NCI-H146 (cell line): ENCODE measurements at regions not wholly inside any gene's neighbourhood (a gene's known extent, or its start where the extent isn't known, plus 50 kb on each side); places are given as distances from the start of the nearest gene placed in this dataset.

Experiments
- DNase-seq: peaks from one replicate; lab custom pipeline; 2025; lab: John Stamatoyannopoulos, UW

- no peak for DNase-seq
These were observed 229.3 kb downstream of the MN1 start for GRCh38 chr22:27572278-27572666.

DNA sequence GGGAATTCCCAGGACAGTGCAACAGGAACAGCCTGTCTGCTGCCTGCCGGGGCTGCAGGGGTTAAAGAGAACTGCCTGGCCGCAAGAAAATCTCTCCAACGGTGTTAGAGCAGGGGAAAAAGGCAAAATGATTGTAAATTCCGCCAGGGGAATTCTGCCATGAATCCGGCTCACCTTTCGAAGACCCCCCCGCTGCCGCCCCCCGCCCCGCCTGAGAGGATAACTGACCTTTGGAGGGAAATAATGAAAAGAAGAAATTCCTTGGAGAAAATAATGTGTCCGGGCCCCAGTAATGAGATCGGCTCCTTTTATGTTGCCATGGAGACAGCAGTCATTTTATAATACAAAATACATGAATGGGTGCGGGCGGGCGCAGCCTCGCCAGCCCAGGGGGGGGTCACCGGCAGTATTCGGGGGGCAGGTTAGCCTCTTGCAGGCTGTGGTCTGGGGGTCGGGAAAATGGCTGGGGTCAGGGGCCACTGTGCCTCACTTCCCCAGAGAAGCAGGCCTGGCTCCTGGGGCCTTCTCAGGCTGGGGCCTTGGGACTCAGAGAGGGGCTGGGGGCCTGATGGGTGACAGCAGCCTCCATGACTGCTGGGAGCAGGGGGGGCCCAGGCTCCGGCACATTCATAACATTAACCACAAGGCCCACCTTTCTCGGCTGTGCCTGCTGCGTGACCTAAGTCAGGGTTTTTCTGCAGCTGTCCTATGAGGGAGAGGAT, 228.1 kb downstream of the MN1 start:
- DNase-seq: no peak

- no peak for DNase-seq
These were observed 227.6 kb downstream of the MN1 start for GRCh38 chr22:27574002-27574366.

DNA sequence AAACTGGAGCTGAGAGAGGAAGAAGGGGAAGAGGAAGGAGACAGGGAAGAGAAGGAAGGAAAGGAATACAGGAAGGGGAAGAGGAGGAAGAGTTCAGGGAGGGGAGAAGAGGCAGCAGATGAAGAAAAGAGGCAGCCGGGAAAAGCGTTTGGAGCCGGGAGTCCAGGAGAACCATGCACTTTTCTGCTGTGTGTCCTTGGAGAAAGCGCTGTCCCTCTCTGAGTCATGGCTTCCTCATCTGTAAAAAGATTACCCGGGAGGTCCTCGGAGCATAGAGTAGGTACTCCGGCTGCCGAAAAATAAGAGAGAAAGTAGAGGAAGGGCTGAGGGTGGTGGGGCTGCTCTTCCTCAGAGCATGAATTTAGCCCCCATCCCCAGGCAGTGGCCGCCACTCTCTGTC, 226.9 kb downstream of the MN1 start:
- no peak for DNase-seq

GRCh38 chr22:27575348-27575747, 226.2 kb downstream of the MN1 start:
- no peak for DNase-seq

DNA sequence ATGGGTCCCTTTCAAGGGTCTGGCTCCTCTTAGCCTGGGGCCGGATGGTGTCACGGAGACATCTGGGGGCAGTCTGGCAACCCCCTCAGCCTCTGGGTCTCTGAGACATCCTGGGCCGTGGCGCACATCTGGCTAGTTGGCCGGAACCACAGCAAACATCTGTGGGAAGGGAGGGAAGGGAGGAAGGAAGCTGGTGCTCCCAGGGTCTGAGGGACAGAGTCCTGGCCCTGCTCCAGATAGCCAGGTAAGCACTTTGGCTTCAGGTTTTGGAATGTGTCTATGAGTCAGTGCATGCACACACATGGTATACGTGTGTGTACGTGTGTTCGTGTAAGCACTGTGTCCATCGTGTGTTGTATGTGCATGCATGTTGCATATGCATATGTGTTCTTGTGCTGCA, 225.1 kb downstream of the MN1 start:
- DNase-seq: no peak

DNA sequence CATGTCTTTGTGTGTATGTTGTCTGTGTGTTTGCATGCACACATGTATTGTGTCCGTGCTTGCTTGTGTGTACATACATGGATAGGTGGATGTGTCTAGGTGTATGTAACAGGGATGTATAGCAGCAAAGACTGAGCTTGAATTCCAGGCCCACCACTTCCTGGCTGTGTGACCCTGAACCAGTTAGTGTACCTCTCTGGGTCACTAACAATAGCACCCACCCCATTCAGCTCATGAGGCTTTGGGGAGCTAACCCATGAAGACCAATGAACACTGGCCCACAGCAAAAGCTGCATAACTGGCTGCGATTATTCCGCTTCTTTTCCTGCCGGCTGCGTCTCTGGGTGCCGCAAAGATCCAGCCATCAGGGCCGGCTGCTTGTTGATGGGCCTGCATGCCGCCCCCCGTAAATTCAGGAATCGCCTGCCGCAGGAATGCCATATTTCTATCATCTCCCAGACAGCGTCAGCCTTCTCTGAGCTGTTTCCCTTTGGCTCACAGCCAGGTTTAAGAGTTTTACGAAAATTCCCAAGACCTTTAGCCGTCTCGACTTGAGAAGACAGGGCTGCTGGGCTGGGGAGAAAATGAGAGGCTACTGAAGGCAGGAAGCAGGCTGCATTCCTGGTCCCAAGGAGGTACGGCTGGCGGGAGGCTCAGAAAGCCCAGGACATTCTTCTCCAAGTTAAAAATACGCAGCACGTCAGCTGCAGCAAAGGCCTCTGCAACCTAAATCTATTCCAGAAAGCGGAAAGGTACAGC, 224.6 kb downstream of the MN1 start:
- DNase-seq: no peak

DNA sequence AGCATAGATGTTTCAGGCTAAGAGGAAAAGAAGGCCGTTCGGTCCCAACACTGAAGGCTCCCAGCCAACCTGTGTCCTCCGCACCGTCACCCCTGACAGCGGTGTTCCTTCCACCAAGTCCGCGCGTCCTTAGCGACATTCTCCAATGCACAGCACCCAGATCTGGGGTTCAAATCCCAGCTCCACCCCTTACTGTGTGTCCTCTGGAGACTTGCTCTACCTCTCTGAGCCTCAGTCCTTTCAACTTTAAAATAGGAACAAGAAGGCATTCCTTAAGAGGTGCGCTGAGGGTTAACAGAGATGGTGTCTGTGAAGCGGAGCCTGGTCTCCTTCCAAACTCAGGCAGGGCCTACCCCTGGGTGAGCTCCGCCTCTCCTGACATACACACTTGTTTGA, 224.0 kb downstream of the MN1 start:
- DNase-seq: no peak

DNA sequence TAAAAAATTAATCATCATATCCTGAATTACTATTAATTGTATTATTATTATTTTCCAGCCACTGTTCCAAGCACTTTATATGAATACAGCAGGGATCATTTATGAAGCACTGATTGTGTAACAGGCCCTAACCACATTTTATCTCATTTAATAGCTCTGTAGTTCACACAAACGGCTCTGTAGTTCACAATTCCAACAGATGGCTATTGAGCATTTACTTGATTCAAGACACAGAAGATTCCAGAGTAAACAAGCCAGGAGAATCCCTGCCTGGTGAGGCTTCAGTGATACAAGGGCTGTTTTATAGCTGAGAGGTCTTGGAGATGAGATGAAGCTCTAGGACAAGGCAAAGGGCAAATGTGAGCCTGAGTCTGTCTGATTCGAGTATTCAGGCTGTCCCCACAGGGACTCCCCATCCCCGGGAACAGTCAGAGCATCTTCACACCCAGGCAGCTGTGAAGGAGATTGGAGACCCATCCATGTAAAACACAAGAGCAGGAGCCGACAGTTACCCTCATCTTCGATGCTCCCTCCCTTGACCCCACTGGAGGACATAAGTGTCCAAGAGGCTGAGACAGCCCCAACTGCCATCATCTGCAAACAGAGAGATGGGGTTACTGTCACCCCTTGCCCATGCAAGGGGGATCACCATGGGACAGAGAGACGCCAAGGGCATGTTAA, 222.5 kb downstream of the MN1 start:
- DNase-seq: no peak

- DNase-seq: no peak
These were observed 221.2 kb downstream of the MN1 start for GRCh38 chr22:27580311-27580897.

DNA sequence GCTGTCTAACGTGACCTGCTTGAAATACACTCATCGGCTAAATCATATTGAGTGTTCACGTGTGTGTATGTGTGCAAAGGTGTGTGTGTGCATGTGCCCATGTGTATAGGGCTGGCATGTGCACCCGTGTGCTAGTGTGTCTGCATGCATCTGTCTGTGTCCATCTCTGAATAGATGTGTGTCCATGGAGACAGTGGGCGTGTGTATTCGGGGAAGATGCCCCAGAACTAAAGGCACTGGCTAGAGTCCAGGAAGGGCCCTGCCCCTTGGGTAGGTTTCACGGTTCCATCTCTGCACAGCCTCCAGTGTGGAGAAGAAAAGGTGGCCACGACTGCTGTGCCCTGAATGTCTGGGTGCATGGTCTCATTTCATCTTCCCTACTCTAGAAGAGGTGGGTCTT, 220.3 kb downstream of the MN1 start:
- DNase-seq: no peak

GRCh38 chr22:27581688-27582087, 219.9 kb downstream of the MN1 start:
- DNase-seq: no peak

GRCh38 chr22:27583856-27584255, 217.7 kb downstream of the MN1 start:
- DNase-seq: no peak

DNA sequence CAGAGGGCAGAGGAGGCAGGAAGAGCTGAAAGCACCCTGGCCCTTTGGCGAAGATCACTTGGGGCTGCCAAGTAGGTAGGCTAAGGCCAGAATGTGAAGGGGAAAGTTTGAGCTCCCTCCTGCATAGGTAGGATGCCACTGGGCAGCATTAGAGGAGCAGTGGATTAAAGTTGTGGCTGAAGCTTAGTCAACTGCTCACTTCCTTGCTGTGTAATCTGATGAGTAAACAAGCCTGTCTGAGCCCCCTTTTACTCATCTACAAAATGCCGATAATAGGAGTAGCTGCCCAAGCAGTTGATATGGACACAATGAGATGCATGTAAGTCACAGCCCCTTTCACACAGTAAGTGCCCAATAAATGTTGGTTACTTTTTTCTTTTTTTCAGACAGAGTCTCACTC, 216.4 kb downstream of the MN1 start:
- DNase-seq: no peak

- peak; percentile 85 for DNase-seq
These were observed 213.3 kb downstream of the MN1 start for GRCh38 chr22:27588268-27588667.

GRCh38 chr22:27588915-27589314, 212.6 kb downstream of the MN1 start:
- no peak for DNase-seq

GRCh38 chr22:27591060-27591459, 210.5 kb downstream of the MN1 start:
- no peak for DNase-seq

DNA sequence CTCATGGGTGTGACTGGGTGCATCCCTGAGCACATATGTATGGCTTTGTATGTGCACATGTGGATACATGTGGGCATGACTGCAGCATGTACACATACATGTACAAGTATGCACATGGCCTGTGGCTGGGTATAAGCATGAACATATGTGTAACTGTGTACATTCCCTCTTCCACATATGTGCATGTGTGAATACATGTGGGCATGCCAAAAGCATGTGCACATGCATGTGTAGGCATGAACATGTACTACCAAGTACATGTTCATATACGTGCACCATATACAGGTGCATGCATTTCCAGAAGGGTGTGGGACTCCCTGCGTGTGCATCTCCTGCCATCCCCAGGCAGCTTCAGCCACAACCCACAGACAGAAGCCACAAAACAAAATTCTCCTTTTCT, 208.2 kb downstream of the MN1 start:
- DNase-seq: no peak

- no peak for DNase-seq
These were observed 207.5 kb downstream of the MN1 start for GRCh38 chr22:27594020-27594419.

- DNase-seq: no peak
These were observed 207.0 kb downstream of the MN1 start for GRCh38 chr22:27594474-27595134.

DNA sequence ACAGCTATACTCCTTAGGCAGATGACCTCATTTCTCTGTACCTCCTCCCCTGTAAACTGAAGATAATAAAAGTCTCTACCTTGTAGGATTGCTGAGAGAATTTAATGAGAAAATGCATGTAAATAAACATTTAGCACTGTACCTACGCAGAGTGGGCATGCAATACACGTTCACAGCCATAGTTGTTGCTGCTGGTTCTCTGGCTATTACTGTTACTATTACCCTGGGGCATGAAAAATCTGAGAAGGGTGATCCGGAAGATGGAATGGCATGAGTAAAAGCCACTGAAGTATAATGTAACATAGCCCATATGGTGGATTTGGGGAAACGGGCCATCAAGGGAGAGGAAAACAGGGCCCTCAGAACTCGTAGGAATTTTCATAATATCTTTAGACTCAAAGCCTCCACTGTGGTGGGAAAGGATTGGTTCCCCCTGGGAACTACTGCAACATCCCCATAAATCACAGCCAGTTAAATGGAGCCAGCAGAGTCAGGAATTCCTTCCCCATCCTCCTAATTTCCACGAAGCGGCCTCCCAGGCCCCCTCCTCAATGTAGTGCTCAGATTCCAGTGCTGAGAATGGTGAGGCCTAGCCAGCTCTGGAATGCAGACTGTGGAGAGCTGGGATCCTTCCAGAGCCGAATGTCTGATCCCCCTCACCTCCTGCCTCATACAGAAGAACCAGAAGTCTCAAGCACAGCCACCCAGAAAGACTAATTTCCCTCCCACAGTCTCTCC, 205.3 kb downstream of the MN1 start:
- no peak for DNase-seq
